ENCODE measurements at regions not wholly inside any gene's neighbourhood (a gene's known extent, or its start where the extent isn't known, plus 50 kb on each side); places are given as distances from the start of the nearest gene placed in this dataset.

GRCh38 chr13:44180876-44181536 is 192.6 kb upstream of the SERP2 start:
- no peak for TF ChIP-seq NR2F1 (conservative IDR thresholded peaks at IDR 0.05)
- TF ChIP-seq EED (IDR thresholded peaks at IDR 0.05; ENCODE audit: low read depth), result no peak
- no peak for FAIRE-seq

GRCh38 chr13:44181931-44182330 is 191.7 kb upstream of the SERP2 start:
- ATAC-seq (no peak), FAIRE-seq (no peak), DNase-seq (ENCODE audit: low read depth, low spot score) (no peak)
- H3K9ac ChIP-seq (ENCODE audit: control insufficient read depth, insufficient read depth, low read length), result no peak overlapping the region
- ChIA-PET POLR2A (no interaction called here), SMC1A (ENCODE audit: uncharacterized antibody, unreplicated experiment) (no interaction called here), RAD21 (ENCODE audit: unreplicated experiment) (no interaction called here), CTCF (no interaction called here)
- TF ChIP-seq JUNB (IDR thresholded peaks at IDR 0.05) (no peak), RCOR1 (conservative IDR thresholded peaks at IDR 0.05; ENCODE audit: low read depth, low read length) (no peak), CTCF (IDR thresholded peaks at IDR 0.05 in 2 of 3, conservative IDR thresholded peaks at IDR 0.05 in 1 of 3; ENCODE audit: control insufficient read depth in 2 of 3, extremely low read depth in 1 of 3, insufficient read depth in 1 of 3, low read depth in 3 of 3, low read length in 3 of 3) (no peak)
- intact Hi-C loops (cut with micrococcal nuclease; ENCODE audit: unreplicated experiment) (no loop called here), in situ Hi-C loops (cut with MboI) (no loop called here)
- H3K27me3 ChIP-seq (replicated peaks in 1 of 2; ENCODE audit: control insufficient read depth in 2 of 2, insufficient read depth in 2 of 2, low read length in 1 of 2), result 0 out of 4 replicates have a peak, but pooled peaks cover 0 to 3% of the 10 kb centered on the region in 2 experiments
- BruUV-seq (replicated peaks), result no TSS peak
- no peaks in the 10 kb centered on the region for H3K9me3 ChIP-seq (replicated peaks; ENCODE audit: control insufficient read depth, insufficient read depth, low read length)
- H3K79me2 ChIP-seq (ENCODE audit: control insufficient read depth, insufficient read depth, low read length), result no peaks in the 10 kb centered on the region
- H3K4me1 ChIP-seq (ENCODE audit: control insufficient read depth, insufficient read depth, low read length), result no peaks in the 10 kb centered on the region
- H3K4me3 ChIP-seq, result no peak overlapping the region
- H2AFZ ChIP-seq (ENCODE audit: control insufficient read depth, low read depth, low read length), result no peak overlapping the region
- H3K4me2 ChIP-seq (ENCODE audit: control insufficient read depth, insufficient read depth), result no peak overlapping the region
- H4K20me1 ChIP-seq (ENCODE audit: control insufficient read depth, insufficient read depth), result no peaks in the 10 kb centered on the region
- 45% methylated on average over 2 of the region's 2 CpGs for WGBS (ENCODE audit: insufficient coverage, insufficient replicate concordance, low lambda C conversion rate, missing lambda C conversion rate)
- H3K36me3 ChIP-seq (ENCODE audit: control insufficient read depth in 2 of 2, insufficient read depth in 2 of 2, low read length in 1 of 2), result no peaks in the 10 kb centered on the region
- H3K27ac ChIP-seq (ENCODE audit: control insufficient read depth, insufficient read depth), result no peak overlapping the region

More at GRCh38 chr13:44180876-44181536, 192.6 kb upstream of the SERP2 start:
- Histone ChIP-seq H3K4me3 (no peak overlapping the region), H3K36me3 (ENCODE audit: control insufficient read depth in 2 of 2, insufficient read depth in 2 of 2, low read length in 1 of 2) (no peaks in the 10 kb centered on the region), H2AFZ (ENCODE audit: control insufficient read depth, low read depth, low read length) (no peak overlapping the region), H3K9me3 (replicated peaks; ENCODE audit: control insufficient read depth, insufficient read depth, low read length) (no peaks in the 10 kb centered on the region), H3K4me1 (ENCODE audit: control insufficient read depth, insufficient read depth, low read length) (no peaks in the 10 kb centered on the region), H3K9ac (ENCODE audit: control insufficient read depth, insufficient read depth, low read length) (no peak overlapping the region), H3K27me3 (replicated peaks in 1 of 2; ENCODE audit: control insufficient read depth in 2 of 2, insufficient read depth in 2 of 2, low read length in 1 of 2) (0 out of 4 replicates have a peak, but pooled peaks cover 0 to 3% of the 10 kb centered on the region in 2 experiments), H4K20me1 (ENCODE audit: control insufficient read depth, insufficient read depth) (no peaks in the 10 kb centered on the region), H3K27ac (ENCODE audit: control insufficient read depth, insufficient read depth) (no peak overlapping the region), H3K79me2 (ENCODE audit: control insufficient read depth, insufficient read depth, low read length) (no peaks in the 10 kb centered on the region), H3K4me2 (ENCODE audit: control insufficient read depth, insufficient read depth) (no peak overlapping the region)
- ChIA-PET RAD21 (ENCODE audit: unreplicated experiment) (no interaction called here), SMC1A (ENCODE audit: uncharacterized antibody, unreplicated experiment) (no interaction called here), POLR2A (no interaction called here), CTCF (no interaction called here)
- DNase-seq (ENCODE audit: low read depth, low spot score) (no peak), ATAC-seq (no peak)
- WGBS (ENCODE audit: insufficient coverage, insufficient replicate concordance, low lambda C conversion rate, missing lambda C conversion rate), result 25% methylated on average over 8 of the region's 8 CpGs
- in situ Hi-C loops (cut with MboI) (no loop called here), intact Hi-C loops (cut with micrococcal nuclease; ENCODE audit: unreplicated experiment) (no loop called here)
- no TSS peak for BruUV-seq (replicated peaks)

All from GM12878 (cell line).